ENCODE measurements at regions not wholly inside any gene's neighbourhood (a gene's known extent, or its start where the extent isn't known, plus 50 kb on each side); places are given as distances from the start of the nearest gene placed in this dataset.
"Not testable (repeated sequence)": the region's sequence is repeated elsewhere in the genome, so short reads cannot be mapped to it uniquely, and the experiment has no call there.

GRCh38 chr21:15309022-15309590, 244.3 kb upstream of the NRIP1 start:
- no peak overlapping the region for H3K9ac ChIP-seq (ENCODE audit: low read depth, low read length)
- H3K79me2 ChIP-seq (ENCODE audit: insufficient read depth, low read length): no peaks in the 10 kb centered on the region
- H3K9me3 ChIP-seq (ENCODE audit: insufficient read depth, low read length, severe bottlenecking): no peaks in the 10 kb centered on the region
- H3K4me2 ChIP-seq (ENCODE audit: insufficient read depth, low read length): no peak overlapping the region
- no peaks in the 10 kb centered on the region for H3K36me3 ChIP-seq (ENCODE audit: insufficient read depth, low read length)
- no peak for TF ChIP-seq CTCF (IDR thresholded peaks at IDR 0.05; ENCODE audit: borderline replicate concordance, extremely low read depth, low read length, poor library complexity, severe bottlenecking)
- TF ChIP-seq EZH2 (IDR thresholded peaks at IDR 0.05; ENCODE audit: borderline replicate concordance, low read depth, low read length, severe bottlenecking): no peak
- ATAC-seq (ENCODE audit: insufficient read depth, low read depth) (no peak), DNase-seq (no peak)
- H3K4me1 ChIP-seq (ENCODE audit: insufficient read depth, low read length): no peaks in the 10 kb centered on the region
- H3K27me3 ChIP-seq (ENCODE audit: insufficient read depth, low read length, poor library complexity): no peaks in the 10 kb centered on the region
- H3K4me3 ChIP-seq (ENCODE audit: low read depth in 1 of 2, low read length in 2 of 2): no peak overlapping the region
- no peaks in the 10 kb centered on the region for H4K20me1 ChIP-seq (ENCODE audit: insufficient read depth, low read length)
- no peak overlapping the region for H3K27ac ChIP-seq (ENCODE audit: low read length)
- no peak overlapping the region for H2AFZ ChIP-seq (ENCODE audit: low read depth, low read length)

GRCh38 chr21:15309721-15310120, 244.9 kb upstream of the NRIP1 start:
- Histone ChIP-seq H3K4me1 (ENCODE audit: insufficient read depth, low read length) (no peaks in the 10 kb centered on the region), H3K9me3 (ENCODE audit: insufficient read depth, low read length, severe bottlenecking) (no peaks in the 10 kb centered on the region), H3K79me2 (ENCODE audit: insufficient read depth, low read length) (no peaks in the 10 kb centered on the region), H3K4me2 (ENCODE audit: insufficient read depth, low read length) (no peak overlapping the region), H3K27ac (ENCODE audit: low read length) (no peak overlapping the region), H2AFZ (ENCODE audit: low read depth, low read length) (no peak overlapping the region), H3K4me3 (ENCODE audit: low read depth in 1 of 2, low read length in 2 of 2) (no peak overlapping the region), H3K36me3 (ENCODE audit: insufficient read depth, low read length) (no peaks in the 10 kb centered on the region), H3K27me3 (ENCODE audit: insufficient read depth, low read length, poor library complexity) (no peaks in the 10 kb centered on the region), H4K20me1 (ENCODE audit: insufficient read depth, low read length) (no peaks in the 10 kb centered on the region), H3K9ac (ENCODE audit: low read depth, low read length) (no peak overlapping the region)
- TF ChIP-seq EZH2 (IDR thresholded peaks at IDR 0.05; ENCODE audit: borderline replicate concordance, low read depth, low read length, severe bottlenecking) (no peak), CTCF (IDR thresholded peaks at IDR 0.05; ENCODE audit: borderline replicate concordance, extremely low read depth, low read length, poor library complexity, severe bottlenecking) (no peak)
- DNase-seq (no peak), ATAC-seq (ENCODE audit: insufficient read depth, low read depth) (no peak)

GRCh38 chr21:15311510-15311909, 246.7 kb upstream of the NRIP1 start:
- no peaks in the 10 kb centered on the region for H3K4me1 ChIP-seq (ENCODE audit: insufficient read depth, low read length)

GRCh38 chr21:15317034-15317433, 252.2 kb upstream of the NRIP1 start:
- ATAC-seq (ENCODE audit: insufficient read depth, low read depth); H3K9ac ChIP-seq (ENCODE audit: low read depth, low read length); H4K20me1 ChIP-seq (ENCODE audit: insufficient read depth, low read length); H3K27me3 ChIP-seq (ENCODE audit: insufficient read depth, low read length, poor library complexity); H3K4me2 ChIP-seq (ENCODE audit: insufficient read depth, low read length); H3K79me2 ChIP-seq (ENCODE audit: insufficient read depth, low read length); H3K4me3 ChIP-seq (ENCODE audit: low read depth in 1 of 2, low read length in 2 of 2); H3K36me3 ChIP-seq (ENCODE audit: insufficient read depth, low read length); H3K9me3 ChIP-seq (ENCODE audit: insufficient read depth, low read length, severe bottlenecking); H3K4me1 ChIP-seq (ENCODE audit: insufficient read depth, low read length); H3K27ac ChIP-seq (ENCODE audit: low read length); DNase-seq; H2AFZ ChIP-seq (ENCODE audit: low read depth, low read length): not testable (repeated sequence)

More at GRCh38 chr21:15311510-15311909, 246.7 kb upstream of the NRIP1 start:
- ATAC-seq (ENCODE audit: insufficient read depth, low read depth) (no peak), DNase-seq (no peak)
- no peaks in the 10 kb centered on the region for H3K9me3 ChIP-seq (ENCODE audit: insufficient read depth, low read length, severe bottlenecking)
- H3K27me3 ChIP-seq (ENCODE audit: insufficient read depth, low read length, poor library complexity): no peaks in the 10 kb centered on the region
- H3K4me2 ChIP-seq (ENCODE audit: insufficient read depth, low read length): no peak overlapping the region
- H3K36me3 ChIP-seq (ENCODE audit: insufficient read depth, low read length): no peaks in the 10 kb centered on the region
- H3K4me3 ChIP-seq (ENCODE audit: low read depth in 1 of 2, low read length in 2 of 2): no peak overlapping the region
- H2AFZ ChIP-seq (ENCODE audit: low read depth, low read length): no peak overlapping the region
- no peaks in the 10 kb centered on the region for H4K20me1 ChIP-seq (ENCODE audit: insufficient read depth, low read length)
- H3K79me2 ChIP-seq (ENCODE audit: insufficient read depth, low read length): no peaks in the 10 kb centered on the region
- H3K9ac ChIP-seq (ENCODE audit: low read depth, low read length): no peak overlapping the region
- H3K27ac ChIP-seq (ENCODE audit: low read length): no peak overlapping the region
- TF ChIP-seq CTCF (IDR thresholded peaks at IDR 0.05; ENCODE audit: borderline replicate concordance, extremely low read depth, low read length, poor library complexity, severe bottlenecking) (no peak), EZH2 (IDR thresholded peaks at IDR 0.05; ENCODE audit: borderline replicate concordance, low read depth, low read length, severe bottlenecking) (no peak)

All from DND-41 (cell line).